Lung (tissue), 11 donors: ENCODE measurements at regions not wholly inside any gene's neighbourhood (a gene's known extent, or its start where the extent isn't known, plus 50 kb on each side); places are given as distances from the start of the nearest gene placed in this dataset.

Source experiments
- ATAC-seq: fragments of 200-7000 bp; cut with Tn5 transposase; one replicate; pipeline ENCODE4 v1.9.1; 2020; ENCODE audit warnings: moderate number of reproducible peaks; ENCODE audit not compliant: insufficient read depth, low FRiP score
- DNase-seq, 3 donors: peaks; one replicate each; pipeline ENCODE4 v3.0.0-alpha.2; 2013 to 2017
- H3K27ac ChIP-seq, 2 donors: one replicate each; pipeline ENCODE4 v1.5.1; 2013; ENCODE audit warnings: mild to moderate bottlenecking in 2 of 2, moderate library complexity in 2 of 2, control low read depth in 1 of 2, inconsistent platforms in 1 of 2, low read depth in 1 of 2, low read length in 1 of 2
- H3K27me3 ChIP-seq, 3 donors: one replicate each; pipeline ENCODE4 v1.5.1; 2013; ENCODE audit warnings: low read length in 2 of 3; ENCODE audit not compliant: control insufficient read depth in 3 of 3, insufficient read depth in 3 of 3
- H3K36me3 ChIP-seq, 4 donors: one replicate each; pipeline ENCODE4 v1.5.1; 2013; ENCODE audit warnings: low read length in 4 of 4, mild to moderate bottlenecking in 1 of 4, moderate library complexity in 1 of 4; ENCODE audit not compliant: control insufficient read depth in 4 of 4, insufficient read depth in 4 of 4
- H3K4me1 ChIP-seq, 5 donors: one replicate each; pipeline ENCODE4 v1.5.1; 2013; ENCODE audit warnings: low read length in 5 of 5, mild to moderate bottlenecking in 2 of 5, moderate library complexity in 1 of 5; ENCODE audit not compliant: control insufficient read depth in 5 of 5, insufficient read depth in 5 of 5
- H3K4me3 ChIP-seq: one replicate; pipeline ENCODE4 v1.5.1; 2013; ENCODE audit warnings: mild to moderate bottlenecking, control low read depth, moderate library complexity
- H3K9ac ChIP-seq, 2 donors: one replicate each; pipeline ENCODE4 v1.5.1; 2013; ENCODE audit warnings: low read length in 2 of 2, control low read depth in 1 of 2; ENCODE audit not compliant: insufficient read depth in 1 of 2
- H3K9me3 ChIP-seq, 4 donors: one replicate each; pipeline ENCODE4 v1.5.1; 2013; ENCODE audit warnings: low read length in 3 of 4, mild to moderate bottlenecking in 1 of 4, moderate library complexity in 1 of 4; ENCODE audit not compliant: control insufficient read depth in 4 of 4, insufficient read depth in 3 of 4
- CTCF ChIP-seq: IDR thresholded peaks from 2 replicates; pipeline ENCODE4 v1.5.1; 2012; ENCODE audit warnings: mild to moderate bottlenecking; ENCODE audit errors: control extremely low read depth, extremely low read depth
- WGBS, 2 donors: extraction: QIAGEN DNeasy Blood & Tissue Kit; methylation state at CpG; one replicate each; pipeline ENCODE4 v1.1.7; 2013; 5-methylcytosine and 5-hydroxymethylcytosine counted together
- donor health status: control.
- donor health status: control.
- donor health status: Bipolar disorder and iron deficiency.
- donor health status: healthy.
- donor health status: DM: yes; HTN: yes; CAD: no.

GRCh38 chr5:154136141-154136540, 54.4 kb upstream of the GALNT10 start:
- TF ChIP-seq CTCF, result no peak
- WGBS, 2 donors, result 92 to 98% methylated on average over 5 of the region's 5 CpGs
- H3K4me3 ChIP-seq, result no peak overlapping the region
- H3K4me1 ChIP-seq, result peaks cover 0 to 10% (median 1%) of the 10 kb centered on the region in 5 donors
- no peak for ATAC-seq
- no peak for DNase-seq
- H3K27ac ChIP-seq, result no peak overlapping the region
- no peak overlapping the region for H3K9ac ChIP-seq
- H3K27me3 ChIP-seq, result no peaks in the 10 kb centered on the region
- H3K9me3 ChIP-seq, result peaks cover 0 to 1% (median 0%) of the 10 kb centered on the region in 4 donors
- no peaks in the 10 kb centered on the region for H3K36me3 ChIP-seq

GRCh38 chr5:154138701-154139100, 51.8 kb upstream of the GALNT10 start:
- Histone ChIP-seq H3K27ac (no peak overlapping the region), H3K9me3 (no peaks in the 10 kb centered on the region), H3K9ac (no peak overlapping the region), H3K27me3 (no peaks in the 10 kb centered on the region), H3K4me3 (no peak overlapping the region), H3K4me1 (peaks cover 0 to 21% (median 3%) of the 10 kb centered on the region in 5 donors), H3K36me3 (no peaks in the 10 kb centered on the region)
- TF ChIP-seq CTCF, result no peak
- ATAC-seq, result no peak
- DNase-seq, result peak; percentile 62 to 75 (median 72)
- WGBS, 2 donors, result 62 to 82% methylated on average over 4 of the region's 4 CpGs

- no peak for TF ChIP-seq CTCF
- Histone ChIP-seq H3K27ac (no peak overlapping the region), H3K4me1 (peaks cover 0 to 21% (median 3%) of the 10 kb centered on the region in 5 donors), H3K4me3 (no peak overlapping the region), H3K9ac (no peak overlapping the region), H3K36me3 (no peaks in the 10 kb centered on the region), H3K9me3 (no peaks in the 10 kb centered on the region), H3K27me3 (no peaks in the 10 kb centered on the region)
- no peak for DNase-seq
- no peak for ATAC-seq
Observed at GRCh38 chr5:154140381-154140780, 50.2 kb upstream of the GALNT10 start.
